CD14-positive monocyte (primary cell): ENCODE measurements at regions not wholly inside any gene's neighbourhood (a gene's known extent, or its start where the extent isn't known, plus 50 kb on each side); places are given as distances from the start of the nearest gene placed in this dataset.

Experiments
- DNase-seq, 3 donors: peaks; one replicate each; pipeline ENCODE4 v3.0.0-alpha.2; 2011 to 2022
- H2AFZ ChIP-seq: 2 replicates; pipeline ENCODE4 v1.6.0; 2012; ENCODE audit warnings: mild to moderate bottlenecking, low read depth, low read length, inconsistent platforms; ENCODE audit not compliant: insufficient read depth, poor library complexity, severe bottlenecking
- H3K27ac ChIP-seq, 2 donors: 1 replicate in 1 of 2; 2 replicates in 1 of 2; pipeline ENCODE4 v1.5.1; 2012 to 2013; ENCODE audit warnings: low read length in 2 of 2, control low read depth in 1 of 2, inconsistent platforms in 1 of 2, low read depth in 1 of 2, mild to moderate bottlenecking in 1 of 2
- H3K27me3 ChIP-seq, 2 donors: one replicate each; pipeline versions ENCODE4 v1.6.0 to v1.6.1; 2011 to 2013; ENCODE audit warnings: low read length in 2 of 2; ENCODE audit not compliant: control insufficient read depth in 2 of 2, insufficient read depth in 2 of 2
- H3K36me3 ChIP-seq, 2 donors: replicated peaks in 1 of 2; 1 replicate in 1 of 2; 2 replicates in 1 of 2; pipeline versions ENCODE4 v1.5.1 to v1.6.1; 2012 to 2013; ENCODE audit warnings: low read length in 2 of 2, control low read depth in 1 of 2, inconsistent platforms in 1 of 2, mild to moderate bottlenecking in 1 of 2; ENCODE audit not compliant: insufficient read depth in 2 of 2, control insufficient read depth in 1 of 2
- H3K4me1 ChIP-seq, 2 donors: 1 replicate in 1 of 2; 2 replicates in 1 of 2; pipeline versions ENCODE4 v1.5.1 to v1.6.1; 2012 to 2013; ENCODE audit warnings: low read length in 2 of 2, control low read depth in 1 of 2, inconsistent platforms in 1 of 2, mild to moderate bottlenecking in 1 of 2, moderate library complexity in 1 of 2; ENCODE audit not compliant: insufficient read depth in 2 of 2, control insufficient read depth in 1 of 2
- H3K4me2 ChIP-seq: replicated peaks from 2 replicates; pipeline ENCODE3; 2012; ENCODE audit warnings: low read length, moderate library complexity, mild to moderate bottlenecking; ENCODE audit not compliant: poor library complexity, severe bottlenecking; ENCODE audit errors: extremely low read depth
- H3K4me3 ChIP-seq, 3 experiments: fragments of 200-600 bp in 1 of 3; sonication (generic) in 1 of 3; replicated peaks in 1 of 3; 1 replicate in 2 of 3; 2 replicates in 1 of 3; pipeline ENCODE4 v1.5.1; 2011 to 2013; ENCODE audit warnings: low read length in 3 of 3, mild to moderate bottlenecking in 3 of 3, control low read depth in 2 of 3, low read depth in 2 of 3, inconsistent platforms in 1 of 3, moderate library complexity in 1 of 3
- H3K79me2 ChIP-seq: 2 replicates; pipeline ENCODE4 v1.6.0; 2012; ENCODE audit warnings: mild to moderate bottlenecking, control low read depth, inconsistent platforms, low read length, moderate library complexity; ENCODE audit not compliant: insufficient read depth
- H3K9ac ChIP-seq: 2 replicates; pipeline ENCODE4 v1.6.0; 2017; ENCODE audit warnings: low read length, mild to moderate bottlenecking; ENCODE audit not compliant: insufficient read depth, poor library complexity, severe bottlenecking
- H3K9me3 ChIP-seq, 2 donors: replicated peaks in 1 of 2; 1 replicate in 1 of 2; 2 replicates in 1 of 2; pipeline versions ENCODE4 v1.5.1 to v1.6.1; 2012 to 2013; ENCODE audit warnings: low read length in 2 of 2, control low read depth in 1 of 2; ENCODE audit not compliant: control insufficient read depth in 1 of 2, insufficient read depth in 1 of 2
- H4K20me1 ChIP-seq: 2 replicates; pipeline ENCODE4 v1.6.0; 2012; ENCODE audit warnings: mild to moderate bottlenecking, low read length, control low read depth, moderate library complexity; ENCODE audit not compliant: insufficient read depth
- H3K27ac Mint-ChIP-seq, 7 donors: one replicate each; pipeline ENCODE4 v1.8.0; 2020; ENCODE audit warnings: mild to moderate bottlenecking in 7 of 7, mixed read lengths in 7 of 7, moderate library complexity in 6 of 7, inconsistent platforms in 2 of 7
- H3K27me3 Mint-ChIP-seq, 3 donors: one replicate each; pipeline ENCODE4 v1.8.0; 2021 to 2022; ENCODE audit warnings: low read depth in 3 of 3, mild to moderate bottlenecking in 3 of 3, mixed read lengths in 3 of 3, moderate library complexity in 3 of 3, inconsistent platforms in 1 of 3
- H3K36me3 Mint-ChIP-seq, 2 donors: one replicate each; pipeline ENCODE4 v1.8.0; 2020; ENCODE audit warnings: mixed read lengths in 2 of 2, inconsistent platforms in 1 of 2, mild to moderate bottlenecking in 1 of 2
- H3K4me1 Mint-ChIP-seq: one replicate; pipeline ENCODE4 v1.8.0; 2020; ENCODE audit warnings: mild to moderate bottlenecking, mixed read lengths
- H3K4me3 Mint-ChIP-seq, 2 donors: one replicate each; pipeline ENCODE4 v1.8.0; 2020; ENCODE audit warnings: mild to moderate bottlenecking in 2 of 2, mixed read lengths in 2 of 2, moderate library complexity in 1 of 2
- H3K9me3 Mint-ChIP-seq, 7 donors: one replicate each; pipeline ENCODE4 v1.8.0; 2020 to 2022; ENCODE audit warnings: mixed read lengths in 7 of 7, mild to moderate bottlenecking in 6 of 7, moderate library complexity in 6 of 7, inconsistent platforms in 2 of 7
- WGBS: methylation state at CpG from one replicate; pipeline ENCODE4 v1.1.5; 2013; ENCODE audit warnings: missing lambda C conversion rate; ENCODE audit not compliant: insufficient coverage; 5-methylcytosine and 5-hydroxymethylcytosine counted together
- intact Hi-C, 2 donors: fragments of 100-400 bp; cut with micrococcal nuclease; formaldehyde crosslinking; loops; one replicate each; pipeline versions ENCODE4 v1.15.0 to v1.15.1; 2023
- TF ChIP-seq, protein P1 (sequence below): fragments of 200-600 bp; IDR thresholded peaks from one replicate; pipeline ENCODE4 v1.8.0; 2022; ENCODE audit warnings: antibody characterized with exemption, mild to moderate bottlenecking

DNA sequence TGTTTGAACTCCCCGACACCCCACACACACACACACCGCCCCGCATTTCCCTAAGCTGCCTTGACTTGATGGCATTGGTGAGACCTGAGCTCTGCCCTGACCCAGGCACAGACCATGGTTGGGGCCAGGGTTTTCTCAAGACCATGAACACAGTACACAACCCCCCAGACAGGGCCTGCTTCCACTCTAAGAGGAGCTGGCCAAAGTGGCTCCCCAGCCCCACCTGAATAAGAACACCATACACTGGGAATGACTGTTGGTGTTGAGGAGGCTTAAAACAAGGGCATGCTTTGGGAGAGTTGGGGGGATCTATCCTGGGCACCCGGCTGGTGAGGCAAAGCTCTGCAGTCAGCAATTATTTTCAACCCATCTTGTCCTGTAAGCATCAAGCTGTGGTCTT lies 77.6 kb upstream of the SYT6 start:
- WGBS: 94% methylated on average over 3 of the region's 4 CpGs
- H3K79me2 ChIP-seq: no peaks in the 10 kb centered on the region
- TF ChIP-seq, protein P1, sequence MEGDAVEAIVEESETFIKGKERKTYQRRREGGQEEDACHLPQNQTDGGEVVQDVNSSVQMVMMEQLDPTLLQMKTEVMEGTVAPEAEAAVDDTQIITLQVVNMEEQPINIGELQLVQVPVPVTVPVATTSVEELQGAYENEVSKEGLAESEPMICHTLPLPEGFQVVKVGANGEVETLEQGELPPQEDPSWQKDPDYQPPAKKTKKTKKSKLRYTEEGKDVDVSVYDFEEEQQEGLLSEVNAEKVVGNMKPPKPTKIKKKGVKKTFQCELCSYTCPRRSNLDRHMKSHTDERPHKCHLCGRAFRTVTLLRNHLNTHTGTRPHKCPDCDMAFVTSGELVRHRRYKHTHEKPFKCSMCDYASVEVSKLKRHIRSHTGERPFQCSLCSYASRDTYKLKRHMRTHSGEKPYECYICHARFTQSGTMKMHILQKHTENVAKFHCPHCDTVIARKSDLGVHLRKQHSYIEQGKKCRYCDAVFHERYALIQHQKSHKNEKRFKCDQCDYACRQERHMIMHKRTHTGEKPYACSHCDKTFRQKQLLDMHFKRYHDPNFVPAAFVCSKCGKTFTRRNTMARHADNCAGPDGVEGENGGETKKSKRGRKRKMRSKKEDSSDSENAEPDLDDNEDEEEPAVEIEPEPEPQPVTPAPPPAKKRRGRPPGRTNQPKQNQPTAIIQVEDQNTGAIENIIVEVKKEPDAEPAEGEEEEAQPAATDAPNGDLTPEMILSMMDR: no peak

DNA sequence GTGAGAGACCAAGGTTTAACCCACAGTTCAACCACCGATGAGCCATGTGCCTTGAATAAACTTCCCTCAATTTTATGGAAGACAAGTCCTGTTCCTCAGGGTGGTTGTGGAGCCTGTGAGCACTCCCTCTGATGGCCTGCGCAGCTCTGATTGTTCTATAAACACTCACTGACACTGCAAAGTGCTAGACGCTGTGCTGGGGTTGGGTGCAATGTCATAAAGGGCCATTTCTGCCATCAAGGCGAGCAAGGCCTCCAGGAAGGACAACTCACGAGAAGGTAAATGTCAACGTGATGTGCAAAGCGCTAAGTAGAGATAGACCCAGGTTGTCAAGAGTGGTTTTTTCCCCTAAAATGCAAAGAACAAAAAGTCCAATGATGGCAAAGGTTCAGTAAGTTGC lies 75.7 kb upstream of the SYT6 start:
- intact Hi-C loops: no loop called here
- 100% methylated on average over 5 of the region's 7 CpGs for WGBS
- TF ChIP-seq, protein P1: no peak
- Mint-ChIP-seq H3K4me3 (no peak overlapping the region), H3K9me3 (no peaks in the 10 kb centered on the region), H3K36me3 (no peaks in the 10 kb centered on the region), H3K27me3 (peaks cover 2 to 11% (median 4%) of the 10 kb centered on the region in 3 donors), H3K4me1 (peaks cover 11% of the 10 kb centered on the region), H3K27ac (no peak overlapping the region)
- Histone ChIP-seq H2AFZ (no peak overlapping the region), H3K4me2 (no peak overlapping the region), H3K4me3 (no peak overlapping the region), H3K4me1 (peaks cover 0 to 5% of the 10 kb centered on the region in 2 donors), H3K27me3 (no peaks in the 10 kb centered on the region), H3K36me3 (no peaks in the 10 kb centered on the region), H3K9ac (no peak overlapping the region), H3K79me2 (no peaks in the 10 kb centered on the region), H3K9me3 (no peaks in the 10 kb centered on the region), H4K20me1 (no peaks in the 10 kb centered on the region), H3K27ac (no peak overlapping the region)
- no peak for DNase-seq

More for the DNA sequence above, 77.6 kb upstream of the SYT6 start:
- Histone ChIP-seq H3K36me3 (no peaks in the 10 kb centered on the region), H3K27ac (no peak overlapping the region), H3K27me3 (no peaks in the 10 kb centered on the region), H3K4me1 (peaks cover 4 to 12% of the 10 kb centered on the region in 2 donors), H4K20me1 (no peaks in the 10 kb centered on the region), H3K4me2 (no peak overlapping the region), H3K9me3 (no peaks in the 10 kb centered on the region), H2AFZ (no peak overlapping the region), H3K4me3 (no peak overlapping the region), H3K9ac (no peak overlapping the region)
- H3K27ac Mint-ChIP-seq: no peak overlapping the region
- intact Hi-C loops: no loop called here
- H3K36me3 Mint-ChIP-seq: no peaks in the 10 kb centered on the region
- peaks cover 18% of the 10 kb centered on the region for H3K4me1 Mint-ChIP-seq
- H3K27me3 Mint-ChIP-seq: peaks cover 2 to 11% (median 6%) of the 10 kb centered on the region in 3 donors
- no peak overlapping the region for H3K4me3 Mint-ChIP-seq
- no peak for DNase-seq
- H3K9me3 Mint-ChIP-seq: peaks cover 0 to 2% (median 0%) of the 10 kb centered on the region in 7 donors
